H1 (cell line): ENCODE measurements at regions not wholly inside any gene's neighbourhood (a gene's known extent, or its start where the extent isn't known, plus 50 kb on each side); places are given as distances from the start of the nearest gene placed in this dataset.

Experiments used
- CTCF ChIA-PET: fragments of 300-600 bp; sonication (Branson Sonifier 250); formaldehyde crosslinking; loops from one replicate; lab custom pipeline; 2021; ENCODE audit not compliant: partially characterized antibody; lab: Charles Lee
- POLR2A ChIA-PET: fragments of 300-600 bp; sonication (Branson Sonifier 250); formaldehyde crosslinking; loops from one replicate; lab custom pipeline; 2021; ENCODE audit warnings: inconsistent platforms; ENCODE audit not compliant: partially characterized antibody; lab: Charles Lee
- DNase-seq, 2 experiments: peaks; one replicate each; pipeline versions ENCODE4 v3.0.0 to v3.0.0-alpha.2; 2010 to 2022; ENCODE audit warnings: low spot score in 2 of 2, low read depth in 1 of 2, mixed read lengths in 1 of 2
- FAIRE-seq: peaks from 2 replicates; lab custom pipeline; 2011; peaks lifted over from hg19 to GRCh38; lab: Jason Lieb, UNC
- H2AFZ ChIP-seq: 2 replicates; pipeline ENCODE4 v1.8.1; 2012; ENCODE audit warnings: low read length, inconsistent platforms
- H2AK5ac ChIP-seq: 2 replicates; pipeline ENCODE4 v1.6.1; 2013; ENCODE audit warnings: low read depth, low read length
- H2BK120ac ChIP-seq: replicated peaks from 2 replicates; pipeline ENCODE3; 2013; ENCODE audit warnings: low read depth, low read length, inconsistent platforms
- H2BK12ac ChIP-seq: 2 replicates; pipeline ENCODE4 v1.6.1; 2013; ENCODE audit warnings: low read depth, low read length
- H2BK15ac ChIP-seq: 2 replicates; pipeline ENCODE4 v1.6.1; 2013; ENCODE audit warnings: low read length
- H2BK20ac ChIP-seq: 2 replicates; pipeline ENCODE4 v1.6.1; 2013; ENCODE audit warnings: low read length
- H2BK5ac ChIP-seq: 2 replicates; pipeline ENCODE4 v1.6.1; 2013; ENCODE audit warnings: low read depth, low read length
- H3K14ac ChIP-seq: 2 replicates; pipeline ENCODE4 v1.6.1; 2013; ENCODE audit warnings: inconsistent platforms; ENCODE audit not compliant: insufficient read length
- H3K18ac ChIP-seq: 2 replicates; pipeline ENCODE4 v1.6.1; 2013; ENCODE audit warnings: low read length; ENCODE audit errors: extremely low read depth
- H3K23ac ChIP-seq: 2 replicates; pipeline ENCODE4 v1.6.1; 2013; ENCODE audit warnings: inconsistent platforms; ENCODE audit not compliant: insufficient read length
- H3K23me2 ChIP-seq: 2 replicates; pipeline ENCODE4 v1.6.1; 2013; ENCODE audit warnings: low read depth, low read length
- H3K27ac ChIP-seq: 2 replicates; pipeline ENCODE4 v1.6.1; 2011; ENCODE audit warnings: low read depth, low read length, inconsistent platforms
- H3K27me3 ChIP-seq, 4 experiments: replicated peaks in 1 of 4; 1 replicate in 1 of 4; 2 replicates in 3 of 4; pipeline versions ENCODE4 v1.6.1 to v1.8.1; 2011 to 2013; ENCODE audit warnings: low read length in 3 of 4, mild to moderate bottlenecking in 3 of 4, inconsistent platforms in 2 of 4, mixed read lengths in 2 of 4, moderate library complexity in 1 of 4; ENCODE audit not compliant: control insufficient read depth in 3 of 4, insufficient read depth in 3 of 4; ENCODE audit errors: extremely low read depth in 1 of 4
- H3K36me3 ChIP-seq, 4 experiments: 2 replicates each; pipeline versions ENCODE4 v1.6.1 to v1.8.1; 2011 to 2013; ENCODE audit warnings: mild to moderate bottlenecking in 4 of 4, low read length in 3 of 4, moderate library complexity in 2 of 4, control low read depth in 1 of 4, inconsistent platforms in 1 of 4; ENCODE audit not compliant: insufficient read depth in 4 of 4, control insufficient read depth in 2 of 4
- H3K4ac ChIP-seq: replicated peaks from 2 replicates; pipeline ENCODE3; 2013; ENCODE audit warnings: low read length, low read depth, mixed read lengths, inconsistent platforms; ENCODE audit not compliant: insufficient read length
- H3K4me1 ChIP-seq, 4 experiments: replicated peaks in 1 of 4; 1 replicate in 1 of 4; 2 replicates in 3 of 4; pipeline versions ENCODE4 v1.6.1 to v1.8.1; 2011 to 2013; ENCODE audit warnings: low read length in 3 of 4, inconsistent platforms in 2 of 4, mixed read lengths in 1 of 4; ENCODE audit not compliant: insufficient read depth in 4 of 4, control insufficient read depth in 3 of 4
- H3K4me2 ChIP-seq, 2 experiments: 2 replicates each; pipeline versions ENCODE4 v1.6.1 to v1.8.1; 2011 to 2013; ENCODE audit warnings: low read depth in 2 of 2, low read length in 2 of 2, control low read depth in 1 of 2, inconsistent platforms in 1 of 2, mild to moderate bottlenecking in 1 of 2; ENCODE audit not compliant: insufficient read depth in 1 of 2
- H3K4me3 ChIP-seq, 4 experiments: fragments of 200-600, 300-600 bp in 1 of 4; sonication (generic), shearing (Covaris generic), sonication (Bioruptor Twin) in 1 of 4; 2 replicates each; pipeline versions ENCODE4 v1.5.1 to v1.8.1; 2011 to 2016; ENCODE audit warnings: low read length in 4 of 4, low read depth in 3 of 4, control low read depth in 2 of 4, inconsistent platforms in 2 of 4, mild to moderate bottlenecking in 2 of 4, mixed read lengths in 1 of 4, moderate library complexity in 1 of 4; ENCODE audit not compliant: insufficient read depth in 2 of 4; ENCODE audit errors: extremely low read depth in 1 of 4
- H3K56ac ChIP-seq: replicated peaks from 2 replicates; pipeline ENCODE3; 2013; ENCODE audit warnings: low read depth, mild to moderate bottlenecking, mixed read lengths, low read length, inconsistent platforms; ENCODE audit not compliant: insufficient read length
- H3K79me1 ChIP-seq: 2 replicates; pipeline ENCODE4 v1.6.1; 2013; ENCODE audit warnings: low read depth, low read length, control low read depth
- H3K79me2 ChIP-seq, 2 experiments: 2 replicates each; pipeline versions ENCODE4 v1.6.1 to v1.8.1; 2012 to 2013; ENCODE audit warnings: low read length in 2 of 2, mild to moderate bottlenecking in 2 of 2, inconsistent platforms in 1 of 2; ENCODE audit not compliant: insufficient read depth in 2 of 2, control insufficient read depth in 1 of 2
- H3K9ac ChIP-seq, 4 experiments: replicated peaks in 1 of 4; 1 replicate in 1 of 4; 2 replicates in 3 of 4; pipeline versions ENCODE4 v1.6.1 to v1.8.1; 2011 to 2013; ENCODE audit warnings: low read depth in 3 of 4, low read length in 3 of 4, control low read depth in 2 of 4, mild to moderate bottlenecking in 2 of 4, moderate library complexity in 2 of 4, inconsistent platforms in 1 of 4; ENCODE audit errors: extremely low read depth in 1 of 4
- H3K9me3 ChIP-seq, 2 experiments: 2 replicates each; pipeline versions ENCODE4 v1.6.1 to v1.8.1; 2012 to 2013; ENCODE audit warnings: mild to moderate bottlenecking in 2 of 2, moderate library complexity in 2 of 2, control low read depth in 1 of 2, inconsistent platforms in 1 of 2, low read depth in 1 of 2, low read length in 1 of 2, mixed read lengths in 1 of 2; ENCODE audit not compliant: insufficient read depth in 2 of 2
- H4K20me1 ChIP-seq, 2 experiments: replicated peaks in 1 of 2; 2 replicates each; pipeline versions ENCODE3 to v1.8.1; 2011 to 2013; ENCODE audit warnings: inconsistent platforms in 2 of 2, low read length in 2 of 2, mild to moderate bottlenecking in 1 of 2; ENCODE audit not compliant: insufficient read depth in 2 of 2, control insufficient read depth in 1 of 2
- H4K5ac ChIP-seq: 2 replicates; pipeline ENCODE4 v1.6.1; 2013; ENCODE audit warnings: low read length, low read depth, mixed read lengths, inconsistent platforms; ENCODE audit not compliant: insufficient read length
- H4K8ac ChIP-seq: 2 replicates; pipeline ENCODE4 v1.8.0; 2013; ENCODE audit warnings: mild to moderate bottlenecking, moderate library complexity, low read length, inconsistent platforms; ENCODE audit not compliant: insufficient read depth; ENCODE audit errors: extremely low read depth
- H4K91ac ChIP-seq: replicated peaks from 2 replicates; pipeline ENCODE3; 2013; ENCODE audit warnings: low read length, mixed read lengths, inconsistent platforms; ENCODE audit not compliant: insufficient read length
- ATF2 ChIP-seq: IDR thresholded peaks from 2 replicates; pipeline ENCODE4 v1.6.1; 2012; ENCODE audit warnings: low read length, inconsistent platforms
- CHD2 ChIP-seq: IDR thresholded peaks from 2 replicates; pipeline ENCODE4 v1.6.1; 2012; ENCODE audit warnings: low read length, improper control_type of control experiment
- HDAC2 ChIP-seq, 2 experiments: fragments of 300-600 bp in 1 of 2; sonication (generic) in 1 of 2; IDR thresholded peaks; 2 replicates each; pipeline ENCODE4 v1.6.1; 2011 to 2012; ENCODE audit warnings: low read depth in 2 of 2, low read length in 2 of 2, mild to moderate bottlenecking in 2 of 2, moderate library complexity in 2 of 2, borderline replicate concordance in 1 of 2, inconsistent platforms in 1 of 2
- JUN ChIP-seq: IDR thresholded peaks from 2 replicates; pipeline ENCODE4 v1.6.1; 2011; ENCODE audit warnings: low read depth, mild to moderate bottlenecking, improper control_type of control experiment, low read length
- MAFK ChIP-seq: IDR thresholded peaks from 2 replicates; pipeline ENCODE4 v1.6.1; 2012; ENCODE audit warnings: low read depth, mild to moderate bottlenecking, improper control_type of control experiment, low read length
- SAP30 ChIP-seq: fragments of 300-600 bp; sonication (generic); IDR thresholded peaks from 2 replicates; pipeline ENCODE4 v1.7.1; 2012; ENCODE audit warnings: low read length, moderate library complexity, mild to moderate bottlenecking, inconsistent platforms; ENCODE audit not compliant: insufficient read depth, insufficient replicate concordance
- SIRT6 ChIP-seq: IDR thresholded peaks from one replicate; pipeline ENCODE4 v1.7.1; 2012; ENCODE audit warnings: low read length, inconsistent platforms
- SUZ12 ChIP-seq: fragments of 200-600 bp; sonication (generic); IDR thresholded peaks from 2 replicates; pipeline ENCODE4 v1.6.1; 2012; ENCODE audit warnings: mild to moderate bottlenecking, inconsistent platforms, low read length, moderate library complexity, mixed read lengths
- TEAD4 ChIP-seq: IDR thresholded peaks from 2 replicates; pipeline ENCODE4 v1.6.1; 2012; ENCODE audit warnings: low read depth, low read length, inconsistent platforms, mixed read lengths
- YY1 ChIP-seq: IDR thresholded peaks from 2 replicates; pipeline ENCODE4 v1.6.1; 2011; ENCODE audit warnings: low read depth, mild to moderate bottlenecking, low read length
- WGBS, 2 experiments: shearing (Covaris generic) in 1 of 2; methylation state at CpG; one replicate each; pipeline versions ENCODE4 v1.1.6 to v1.1.7; 2013 to 2015; ENCODE audit warnings: low lambda C conversion rate in 2 of 2, mixed read lengths in 2 of 2, inconsistent platforms in 1 of 2, low coverage in 1 of 2, missing lambda C conversion rate in 1 of 2; ENCODE audit not compliant: insufficient replicate concordance in 2 of 2, insufficient coverage in 1 of 2, insufficient read length in 1 of 2; ENCODE audit errors: extremely low coverage in 1 of 2, missing lambda C conversion rate in 1 of 2; 5-methylcytosine and 5-hydroxymethylcytosine counted together

GRCh38 chr7:49159536-49159935 lies 235.2 kb downstream of the CDC14C start:
- no peaks in the 10 kb centered on the region for H4K20me1 ChIP-seq
- no peak overlapping the region for H3K4ac ChIP-seq
- no peaks in the 10 kb centered on the region; a peak in 1 of 7 replicates for H3K27me3 ChIP-seq
- no peaks in the 10 kb centered on the region for H3K36me3 ChIP-seq
- H3K4me1 ChIP-seq, result no peaks in the 10 kb centered on the region
- no peak overlapping the region for H3K18ac ChIP-seq
- H2AFZ ChIP-seq, result no peak overlapping the region
- H3K4me3 ChIP-seq, result no peak overlapping the region
- WGBS, 2 experiments, result 86% methylated on average over 4 of the region's 4 CpGs; no CpG with 5 or more reads in 1 of the 2 experiments
- peaks cover 0 to 5% of the 10 kb centered on the region in 2 experiments; a peak in 1 of 4 replicates for H3K9me3 ChIP-seq
- H3K9ac ChIP-seq, result no peak overlapping the region
- no peak overlapping the region for H4K91ac ChIP-seq
- H3K79me2 ChIP-seq, result no peaks in the 10 kb centered on the region
- H2BK15ac ChIP-seq, result no peak overlapping the region
- H3K14ac ChIP-seq, result no peak overlapping the region
- H2AK5ac ChIP-seq, result no peak overlapping the region
- no peak overlapping the region for H2BK5ac ChIP-seq
- H3K23ac ChIP-seq, result no peak overlapping the region
- TF ChIP-seq JUN, result no peak
- TF ChIP-seq YY1, result no peak
- no peak for TF ChIP-seq MAFK
- no peak for TF ChIP-seq CHD2
- no peak for TF ChIP-seq TEAD4
- no peak for TF ChIP-seq SUZ12
- TF ChIP-seq SIRT6, result no peak
- no peak for TF ChIP-seq HDAC2 (IDR thresholded peaks at IDR 0.05; ENCODE audit: borderline replicate concordance in 1 of 2, low read depth in 2 of 2, low read length in 2 of 2)
- TF ChIP-seq ATF2, result no peak
- TF ChIP-seq SAP30, result no peak
- no peak overlapping the region for H2BK120ac ChIP-seq
- no peaks in the 10 kb centered on the region for H3K79me1 ChIP-seq
- H4K5ac ChIP-seq, result no peak overlapping the region
- no peak overlapping the region for H3K4me2 ChIP-seq
- H3K27ac ChIP-seq, result no peak overlapping the region
- H4K8ac ChIP-seq, result no peak overlapping the region; the same call in 1 of the 2 replicates
- no peak overlapping the region for H2BK20ac ChIP-seq
- ChIA-PET POLR2A (no interaction called here), CTCF (no interaction called here)
- no peak for DNase-seq
- FAIRE-seq, result no peak
- no peaks in the 10 kb centered on the region for H3K23me2 ChIP-seq
- no peak overlapping the region for H2BK12ac ChIP-seq
- H3K56ac ChIP-seq, result no peak overlapping the region
